ENCODE measurements at regions not wholly inside any gene's neighbourhood (a gene's known extent, or its start where the extent isn't known, plus 50 kb on each side); places are given as distances from the start of the nearest gene placed in this dataset.

DNA sequence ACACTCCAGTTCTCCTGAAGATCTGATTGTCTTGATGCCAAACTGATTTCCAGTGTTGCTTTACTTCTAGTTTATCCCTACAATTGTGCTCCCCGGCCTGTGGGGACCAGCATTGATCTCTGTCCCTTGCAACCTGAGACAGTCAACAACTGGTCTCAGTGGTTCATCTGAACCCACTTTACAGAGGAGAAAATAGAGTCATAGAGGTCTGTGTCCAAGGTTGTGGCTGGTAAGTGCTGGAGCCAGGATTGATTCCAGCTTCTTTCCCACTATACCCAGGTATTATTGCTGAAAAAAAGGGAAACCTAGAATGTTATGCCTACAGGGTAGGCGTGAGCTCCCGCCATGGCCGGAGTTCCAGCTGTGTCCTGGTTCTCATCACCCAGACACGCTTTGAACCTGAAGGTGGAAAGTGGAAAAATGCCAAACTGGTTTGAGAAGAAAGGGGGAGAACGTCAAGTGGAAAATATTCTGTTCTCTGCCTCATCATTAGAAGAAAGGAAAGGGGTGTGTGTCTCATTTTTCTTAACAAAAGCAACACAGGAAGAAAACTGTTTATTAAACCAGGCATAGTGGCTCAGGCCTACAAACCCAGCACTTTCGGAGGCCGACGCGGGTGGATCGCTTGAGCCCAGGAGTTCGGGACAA, 60.7 kb upstream of the ITPKB start:
- H2AFZ ChIP-seq (ENCODE audit: low read length): no peak overlapping the region
- H3K4me2 ChIP-seq (ENCODE audit: low read length): no peak overlapping the region
- H3K9me3 ChIP-seq (ENCODE audit: low read length): no peaks in the 10 kb centered on the region
- no peak overlapping the region for H3K4me3 ChIP-seq (ENCODE audit: low read depth, low read length, poor library complexity, severe bottlenecking)
- CTCF ChIA-PET (ENCODE audit: unreplicated experiment): no interaction called here
- POLR2A ChIA-PET: interaction anchor here (0.6 to 1.0 kb wide), 4 partner anchors 23 to 59 kb away, joined by 3 to 4 read pairs (median 3); no protein-coding TSS in a partner anchor
- TF ChIP-seq, protein P1, sequence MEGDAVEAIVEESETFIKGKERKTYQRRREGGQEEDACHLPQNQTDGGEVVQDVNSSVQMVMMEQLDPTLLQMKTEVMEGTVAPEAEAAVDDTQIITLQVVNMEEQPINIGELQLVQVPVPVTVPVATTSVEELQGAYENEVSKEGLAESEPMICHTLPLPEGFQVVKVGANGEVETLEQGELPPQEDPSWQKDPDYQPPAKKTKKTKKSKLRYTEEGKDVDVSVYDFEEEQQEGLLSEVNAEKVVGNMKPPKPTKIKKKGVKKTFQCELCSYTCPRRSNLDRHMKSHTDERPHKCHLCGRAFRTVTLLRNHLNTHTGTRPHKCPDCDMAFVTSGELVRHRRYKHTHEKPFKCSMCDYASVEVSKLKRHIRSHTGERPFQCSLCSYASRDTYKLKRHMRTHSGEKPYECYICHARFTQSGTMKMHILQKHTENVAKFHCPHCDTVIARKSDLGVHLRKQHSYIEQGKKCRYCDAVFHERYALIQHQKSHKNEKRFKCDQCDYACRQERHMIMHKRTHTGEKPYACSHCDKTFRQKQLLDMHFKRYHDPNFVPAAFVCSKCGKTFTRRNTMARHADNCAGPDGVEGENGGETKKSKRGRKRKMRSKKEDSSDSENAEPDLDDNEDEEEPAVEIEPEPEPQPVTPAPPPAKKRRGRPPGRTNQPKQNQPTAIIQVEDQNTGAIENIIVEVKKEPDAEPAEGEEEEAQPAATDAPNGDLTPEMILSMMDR (conservative IDR thresholded peaks at IDR 0.05; ENCODE audit: low read length): no peak
- no peak for TF ChIP-seq EZH2phosphoT487 (IDR thresholded peaks at IDR 0.05; ENCODE audit: borderline replicate concordance, low read depth, low read length)
- intact Hi-C loops (cut with micrococcal nuclease; ENCODE audit: unreplicated experiment): no loop called here
- no peak overlapping the region for H3K27ac ChIP-seq (ENCODE audit: low read depth, low read length, poor library complexity, severe bottlenecking)
- H3K79me2 ChIP-seq (ENCODE audit: insufficient read depth, low read depth, low read length): no peaks in the 10 kb centered on the region
- H4K20me1 ChIP-seq (ENCODE audit: insufficient read depth, low read length): no peaks in the 10 kb centered on the region
- no TSS peak for BruUV-seq (replicated peaks)
- no peak for DNase-seq (ENCODE audit: low spot score)
- no peaks in the 10 kb centered on the region for H3K36me3 ChIP-seq (ENCODE audit: insufficient read depth, low read length)
- peaks cover 13% of the 10 kb centered on the region for H3K4me1 ChIP-seq (ENCODE audit: insufficient read depth, low read length, poor library complexity, severe bottlenecking)
- H3K9me2 ChIP-seq (ENCODE audit: insufficient read depth, low read length): no peaks in the 10 kb centered on the region

DNA sequence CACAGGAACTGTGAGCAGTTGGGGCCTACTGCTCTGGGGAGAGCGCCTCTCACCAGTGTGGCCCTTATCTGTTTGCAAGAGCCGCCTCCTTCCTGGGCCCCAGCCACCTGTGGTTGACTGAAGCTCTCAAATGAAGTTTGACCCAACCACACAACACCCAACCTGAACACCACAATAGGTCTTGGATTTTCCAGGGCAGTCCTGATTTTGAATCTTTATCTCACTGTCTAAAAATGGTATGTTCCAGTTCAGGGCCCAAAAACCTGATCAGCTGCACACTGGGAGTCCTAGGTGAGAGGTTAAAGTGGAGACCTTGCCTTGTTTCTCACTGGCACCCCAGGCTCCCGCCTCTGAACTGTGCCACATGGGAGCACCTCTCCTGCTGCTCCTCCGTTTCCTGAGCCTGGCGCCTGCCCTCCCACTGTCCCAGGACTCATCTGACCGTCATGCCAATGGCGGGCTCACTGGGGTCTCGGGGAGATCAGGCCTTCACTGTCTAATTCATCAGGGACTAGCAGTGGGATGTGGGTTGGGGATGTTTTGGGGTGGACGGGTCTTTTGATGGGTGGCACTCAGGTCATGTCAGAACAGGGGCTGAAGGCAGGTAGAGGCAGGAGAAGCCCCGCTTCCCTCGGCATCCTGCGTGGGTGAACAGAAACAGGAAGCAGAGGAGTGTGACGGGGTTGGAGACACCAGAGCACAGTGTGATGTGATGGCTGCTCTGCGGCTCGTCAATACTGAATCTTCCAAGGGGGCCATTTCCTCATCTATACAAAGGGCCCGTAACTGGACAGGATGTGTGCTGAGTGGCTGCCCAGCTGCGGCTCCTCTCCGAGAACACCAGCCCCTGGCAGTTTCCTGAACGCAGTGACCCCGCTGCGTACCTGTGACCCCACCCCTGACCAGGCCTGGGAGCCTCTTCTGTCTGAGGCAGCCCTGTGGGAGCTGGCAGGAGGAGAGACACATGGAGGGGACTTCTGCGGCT, 59.6 kb upstream of the ITPKB start:
- H3K79me2 ChIP-seq (ENCODE audit: insufficient read depth, low read depth, low read length): no peaks in the 10 kb centered on the region
- peaks cover 8% of the 10 kb centered on the region for H3K4me1 ChIP-seq (ENCODE audit: insufficient read depth, low read length, poor library complexity, severe bottlenecking)
- no peaks in the 10 kb centered on the region for H4K20me1 ChIP-seq (ENCODE audit: insufficient read depth, low read length)
- H3K27ac ChIP-seq (ENCODE audit: low read depth, low read length, poor library complexity, severe bottlenecking): no peak overlapping the region
- H2AFZ ChIP-seq (ENCODE audit: low read length): peak overlapping the region; percentile 29; the same call in 1 of the 2 replicates
- no TSS peak for BruUV-seq (replicated peaks)
- DNase-seq (ENCODE audit: low spot score): peak; percentile 42
- H3K4me2 ChIP-seq (ENCODE audit: low read length): 0 out of 2 replicates have a peak overlapping the region, but pooled peaks have one; percentile 1
- TF ChIP-seq EZH2phosphoT487 (IDR thresholded peaks at IDR 0.05; ENCODE audit: borderline replicate concordance, low read depth, low read length): no peak
- TF ChIP-seq, protein P1 (conservative IDR thresholded peaks at IDR 0.05; ENCODE audit: low read length): no peak
- no peaks in the 10 kb centered on the region for H3K36me3 ChIP-seq (ENCODE audit: insufficient read depth, low read length)
- intact Hi-C loops (cut with micrococcal nuclease; ENCODE audit: unreplicated experiment): no loop called here
- no peak overlapping the region for H3K4me3 ChIP-seq (ENCODE audit: low read depth, low read length, poor library complexity, severe bottlenecking)
- ChIA-PET CTCF (ENCODE audit: unreplicated experiment) (no interaction called here), POLR2A (interaction anchor here (0.6 kb wide), 1 partner anchor 24 kb away, joined by 3 read pairs; no protein-coding TSS in a partner anchor)
- no peaks in the 10 kb centered on the region for H3K9me2 ChIP-seq (ENCODE audit: insufficient read depth, low read length)
- H3K9me3 ChIP-seq (ENCODE audit: low read length): no peaks in the 10 kb centered on the region

All from OCI-LY7 (cell line).